ENCODE measurements at regions not wholly inside any gene's neighbourhood (a gene's known extent, or its start where the extent isn't known, plus 50 kb on each side); places are given as distances from the start of the nearest gene placed in this dataset.

DNA sequence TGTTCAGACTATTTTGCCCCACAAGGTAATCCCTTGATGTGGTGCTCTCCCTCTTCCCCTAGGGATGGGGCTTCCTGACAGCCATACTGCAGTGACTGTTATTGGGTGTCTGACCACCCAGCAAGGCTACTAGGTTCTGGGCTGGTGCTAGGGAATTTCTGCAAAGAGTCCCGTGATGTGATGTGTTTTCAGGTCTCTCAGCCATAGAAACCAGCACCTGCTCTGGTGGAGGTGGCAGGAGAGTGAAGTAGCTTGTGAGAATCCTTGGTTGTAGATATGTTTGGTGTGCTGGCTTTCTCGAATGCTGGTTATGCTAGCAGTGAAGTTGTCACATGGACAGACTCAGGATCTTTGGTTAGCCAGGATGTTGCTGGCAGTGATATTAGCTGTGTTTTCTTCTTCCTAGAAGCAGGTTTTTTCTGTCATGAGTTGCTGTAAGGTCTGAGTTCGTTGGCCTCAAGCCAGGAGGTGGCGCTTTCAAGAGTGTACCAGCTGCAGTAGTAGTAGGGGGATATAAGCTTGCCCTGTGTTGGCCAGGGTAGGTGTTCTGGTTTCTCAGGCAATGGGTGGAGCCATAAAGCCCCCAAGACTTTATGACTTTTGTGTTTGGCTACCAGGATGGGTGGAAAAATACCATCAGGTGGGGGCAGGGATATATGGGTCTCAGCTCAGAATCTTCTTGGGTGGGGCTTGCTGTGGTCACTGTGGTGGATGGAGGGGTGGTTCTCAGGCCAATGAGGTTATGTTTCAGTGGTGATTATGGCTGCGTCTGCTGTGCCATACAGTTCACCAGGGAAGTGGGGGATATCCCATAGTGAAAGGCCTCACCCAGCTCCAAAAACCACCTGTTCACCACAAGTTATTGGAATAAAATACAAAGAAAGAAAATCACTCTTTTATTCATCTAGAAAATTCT lies 1112.3 kb downstream of the KCNT2 start:
- Histone ChIP-seq H3K27me3 (ENCODE audit: low read depth) (no peaks in the 10 kb centered on the region), H3K27ac (no peak overlapping the region), H3K36me3 (no peaks in the 10 kb centered on the region), H3K9me3 (no peaks in the 10 kb centered on the region), H3K4me1 (no peaks in the 10 kb centered on the region), H3K4me3 (no peak overlapping the region)
- no peak for TF ChIP-seq CTCF (IDR thresholded peaks at IDR 0.05)
- DNase-seq (no peak), ATAC-seq (no peak)
- intact Hi-C loops (cut with DNase I), result no loop called here

DNA sequence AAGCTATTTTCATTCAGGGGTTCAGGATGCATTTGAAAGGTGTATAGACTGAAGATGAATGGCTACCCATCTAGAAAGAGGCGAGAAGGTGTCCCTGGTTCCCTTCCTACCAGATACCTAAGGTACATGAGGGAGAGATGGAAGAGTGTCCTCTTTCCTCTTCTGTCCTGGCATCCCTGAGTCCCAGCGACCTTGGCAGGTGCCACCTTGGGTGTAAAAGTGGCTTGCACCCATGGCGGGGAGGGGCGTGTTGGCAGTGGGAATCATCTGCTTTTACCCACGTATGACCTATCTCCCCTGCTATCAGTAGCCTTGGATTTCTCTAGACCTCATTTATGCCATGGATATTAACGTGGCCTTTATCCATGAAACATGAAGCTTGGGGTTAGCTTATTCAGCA lies 1126.1 kb downstream of the KCNT2 start:
- Histone ChIP-seq H3K27me3 (ENCODE audit: low read depth) (no peaks in the 10 kb centered on the region), H3K27ac (no peak overlapping the region), H3K36me3 (no peaks in the 10 kb centered on the region), H3K4me1 (no peaks in the 10 kb centered on the region), H3K4me3 (no peak overlapping the region), H3K9me3 (no peaks in the 10 kb centered on the region)
- DNase-seq (no peak), ATAC-seq (no peak)
- TF ChIP-seq CTCF (IDR thresholded peaks at IDR 0.05), result no peak
- intact Hi-C loops (cut with DNase I), result no loop called here

DNA sequence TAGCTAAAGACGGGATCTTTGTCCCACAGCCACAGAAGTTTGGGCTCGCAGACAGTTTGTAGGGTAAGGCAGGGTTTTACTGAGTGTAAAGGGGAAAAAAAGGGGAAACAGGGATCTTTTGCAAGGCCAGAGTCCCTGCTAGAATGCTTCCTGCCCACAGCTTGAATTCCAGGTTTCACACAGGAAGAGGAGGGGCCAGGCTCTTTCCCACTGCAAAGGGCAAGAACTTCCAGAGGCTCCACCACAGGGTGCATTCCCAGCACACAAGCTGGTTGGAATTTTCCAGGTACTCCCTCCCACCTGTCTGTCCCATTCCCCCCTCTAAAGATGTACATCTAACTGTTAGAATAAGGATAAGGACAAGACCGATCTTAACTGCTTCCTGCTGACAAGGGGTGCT lies 1126.9 kb downstream of the KCNT2 start:
- TF ChIP-seq CTCF (IDR thresholded peaks at IDR 0.05), result no peak
- DNase-seq (no peak), ATAC-seq (no peak)
- Histone ChIP-seq H3K27me3 (ENCODE audit: low read depth) (no peaks in the 10 kb centered on the region), H3K9me3 (no peaks in the 10 kb centered on the region), H3K4me3 (no peak overlapping the region), H3K36me3 (no peaks in the 10 kb centered on the region), H3K27ac (no peak overlapping the region), H3K4me1 (no peaks in the 10 kb centered on the region)
- intact Hi-C loops (cut with DNase I), result no loop called here

DNA sequence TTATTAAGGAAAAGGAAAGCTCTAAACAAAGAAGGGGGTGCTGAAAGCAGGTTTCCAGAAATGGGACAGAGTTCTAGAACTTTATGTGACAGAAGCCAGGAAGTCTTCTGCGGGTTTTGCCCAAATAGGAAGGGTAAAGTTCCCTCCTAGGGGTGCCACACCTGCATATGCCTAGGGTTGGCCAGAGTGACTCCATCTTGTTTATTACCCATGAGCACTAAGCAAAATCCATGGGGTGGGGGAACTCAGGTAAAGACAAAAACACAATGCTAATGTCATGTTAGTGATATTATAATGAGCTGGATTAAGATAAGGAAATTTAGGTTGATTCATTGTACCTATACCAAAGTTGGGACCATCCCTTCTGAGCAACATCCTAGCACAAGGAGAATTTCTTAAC lies 1132.7 kb downstream of the KCNT2 start:
- Histone ChIP-seq H3K4me3 (no peak overlapping the region), H3K9me3 (no peaks in the 10 kb centered on the region), H3K36me3 (no peaks in the 10 kb centered on the region), H3K4me1 (no peaks in the 10 kb centered on the region), H3K27ac (no peak overlapping the region), H3K27me3 (ENCODE audit: low read depth) (no peaks in the 10 kb centered on the region)
- intact Hi-C loops (cut with DNase I), result no loop called here
- DNase-seq (no peak), ATAC-seq (no peak)
- TF ChIP-seq CTCF (IDR thresholded peaks at IDR 0.05), result no peak

GRCh38 chr1:195472291-195472690 lies 1135.9 kb downstream of the KCNT2 start:
- no peaks in the 10 kb centered on the region for H3K36me3 ChIP-seq
- DNase-seq (no peak), ATAC-seq (no peak)
- intact Hi-C loops (cut with DNase I), result no loop called here
- H3K9me3 ChIP-seq, result no peaks in the 10 kb centered on the region
- no peaks in the 10 kb centered on the region for H3K4me1 ChIP-seq
- H3K27me3 ChIP-seq (ENCODE audit: low read depth), result no peaks in the 10 kb centered on the region
- H3K27ac ChIP-seq, result no peak overlapping the region
- no peak for TF ChIP-seq CTCF (IDR thresholded peaks at IDR 0.05)
- H3K4me3 ChIP-seq, result no peak overlapping the region
